Brain pericyte (primary cell): ENCODE measurements at regions not wholly inside any gene's neighbourhood (a gene's known extent, or its start where the extent isn't known, plus 50 kb on each side); places are given as distances from the start of the nearest gene placed in this dataset.

Experiments
- DNase-seq: peaks from one replicate; pipeline ENCODE4 v3.0.0-alpha.2; 2012; ENCODE audit warnings: low read depth, low spot score

- DNase-seq: no peak
These were observed 805.1 kb upstream of the INTU start for GRCh38 chr4:126827669-126828068.

GRCh38 chr4:126834854-126835253, 797.9 kb upstream of the INTU start:
- DNase-seq: no peak

- no peak for DNase-seq
These were observed 793.6 kb upstream of the INTU start for GRCh38 chr4:126838941-126839679.

GRCh38 chr4:126843492-126844067, 789.2 kb upstream of the INTU start:
- DNase-seq: no peak

GRCh38 chr4:126850286-126850685, 782.5 kb upstream of the INTU start:
- DNase-seq: no peak

- no peak for DNase-seq
These were observed 781.4 kb upstream of the INTU start for GRCh38 chr4:126851391-126851790.

GRCh38 chr4:126853715-126854114, 779.0 kb upstream of the INTU start:
- no peak for DNase-seq

GRCh38 chr4:126856906-126857305, 775.9 kb upstream of the INTU start:
- DNase-seq: no peak

GRCh38 chr4:126859314-126859713, 773.4 kb upstream of the INTU start:
- DNase-seq: no peak

GRCh38 chr4:126859872-126860271, 772.9 kb upstream of the INTU start:
- DNase-seq: no peak

GRCh38 chr4:126860308-126860707, 772.4 kb upstream of the INTU start:
- DNase-seq: no peak

- DNase-seq: no peak
These were observed 762.8 kb upstream of the INTU start for GRCh38 chr4:126869967-126870366.

GRCh38 chr4:126871810-126872209, 760.9 kb upstream of the INTU start:
- no peak for DNase-seq

GRCh38 chr4:126874533-126874932, 758.2 kb upstream of the INTU start:
- DNase-seq: no peak

- DNase-seq: no peak
These were observed 743.8 kb upstream of the INTU start for GRCh38 chr4:126888968-126889367.

- DNase-seq: no peak
These were observed 742.4 kb upstream of the INTU start for GRCh38 chr4:126890383-126890782.

- DNase-seq: no peak
These were observed 741.8 kb upstream of the INTU start for GRCh38 chr4:126890994-126891393.

GRCh38 chr4:126894963-126895362, 737.8 kb upstream of the INTU start:
- no peak for DNase-seq

GRCh38 chr4:126895988-126896570, 736.7 kb upstream of the INTU start:
- no peak for DNase-seq

GRCh38 chr4:126897038-126897437, 735.7 kb upstream of the INTU start:
- DNase-seq: no peak

GRCh38 chr4:126898815-126899214, 733.9 kb upstream of the INTU start:
- DNase-seq: no peak

GRCh38 chr4:126899331-126899801, 733.4 kb upstream of the INTU start:
- DNase-seq: peak; percentile 4

GRCh38 chr4:126906466-126906865, 726.3 kb upstream of the INTU start:
- no peak for DNase-seq
